H7 (cell line): ENCODE measurements at regions not wholly inside any gene's neighbourhood (a gene's known extent, or its start where the extent isn't known, plus 50 kb on each side); places are given as distances from the start of the nearest gene placed in this dataset.
"Not testable (repeated sequence)": the region's sequence is repeated elsewhere in the genome, so short reads cannot be mapped to it uniquely, and the experiment has no call there.

Source experiments
- DNase-seq: peaks from one replicate; pipeline ENCODE4 v3.0.0; 2012
- H3K27me3 ChIP-seq: 2 replicates; pipeline ENCODE4 v1.6.0; 2011; ENCODE audit warnings: mild to moderate bottlenecking, low read length; ENCODE audit not compliant: control insufficient read depth, insufficient read depth
- H3K36me3 ChIP-seq: replicated peaks from 2 replicates; pipeline ENCODE4 v1.5.1; 2011; ENCODE audit warnings: low read length; ENCODE audit not compliant: control insufficient read depth, insufficient read depth
- H3K4me3 ChIP-seq: 2 replicates; pipeline ENCODE4 v1.5.1; 2011; ENCODE audit warnings: low read depth, mild to moderate bottlenecking, control low read depth, low read length, moderate library complexity; ENCODE audit not compliant: insufficient read depth

- H3K4me3 ChIP-seq, result no peak overlapping the region
- H3K36me3 ChIP-seq, result no peaks in the 10 kb centered on the region
- DNase-seq, result no peak
- no peaks in the 10 kb centered on the region for H3K27me3 ChIP-seq
These were observed 872.8 kb downstream of the C4orf33 start for GRCh38 chr4:129968778-129969177.

GRCh38 chr4:129970801-129971200 is 874.8 kb downstream of the C4orf33 start:
- H3K27me3 ChIP-seq, result no peaks in the 10 kb centered on the region
- no peak overlapping the region for H3K4me3 ChIP-seq
- no peak for DNase-seq
- no peaks in the 10 kb centered on the region for H3K36me3 ChIP-seq

GRCh38 chr4:129971419-129971818 is 875.5 kb downstream of the C4orf33 start:
- H3K36me3 ChIP-seq, result no peaks in the 10 kb centered on the region
- H3K4me3 ChIP-seq, result no peak overlapping the region
- no peak for DNase-seq
- H3K27me3 ChIP-seq, result no peaks in the 10 kb centered on the region

- peak; percentile 6 for DNase-seq
These were observed 876.3 kb downstream of the C4orf33 start for GRCh38 chr4:129972257-129972656.

GRCh38 chr4:129974730-129975129 is 878.8 kb downstream of the C4orf33 start:
- no peak for DNase-seq
- H3K27me3 ChIP-seq, result no peaks in the 10 kb centered on the region
- no peak overlapping the region for H3K4me3 ChIP-seq
- H3K36me3 ChIP-seq, result no peaks in the 10 kb centered on the region

More at GRCh38 chr4:129972257-129972656, 876.3 kb downstream of the C4orf33 start:
- H3K36me3 ChIP-seq, result no peaks in the 10 kb centered on the region
- H3K4me3 ChIP-seq, result no peak overlapping the region
- no peaks in the 10 kb centered on the region for H3K27me3 ChIP-seq

GRCh38 chr4:129978315-129978714 is 882.4 kb downstream of the C4orf33 start:
- Histone ChIP-seq H3K4me3 (no peak overlapping the region), H3K36me3 (no peaks in the 10 kb centered on the region), H3K27me3 (no peaks in the 10 kb centered on the region)
- DNase-seq, result no peak

- no peak for DNase-seq
- no peak overlapping the region for H3K4me3 ChIP-seq
- H3K36me3 ChIP-seq, result no peaks in the 10 kb centered on the region
- H3K27me3 ChIP-seq, result no peaks in the 10 kb centered on the region
These were observed 893.0 kb downstream of the C4orf33 start for GRCh38 chr4:129988957-129989356.

GRCh38 chr4:129994715-129995114 is 898.8 kb downstream of the C4orf33 start:
- H3K4me3 ChIP-seq, result no peak overlapping the region

GRCh38 chr4:129998436-129999150 is 902.6 kb downstream of the C4orf33 start:
- H3K36me3 ChIP-seq, result no peaks in the 10 kb centered on the region
- H3K4me3 ChIP-seq, result no peak overlapping the region
- DNase-seq, result no peak
- H3K27me3 ChIP-seq, result no peaks in the 10 kb centered on the region

More at GRCh38 chr4:129994715-129995114, 898.8 kb downstream of the C4orf33 start:
- Histone ChIP-seq H3K36me3 (no peaks in the 10 kb centered on the region), H3K27me3 (no peaks in the 10 kb centered on the region)
- DNase-seq, result no peak

- Histone ChIP-seq H3K4me3 (no peak overlapping the region), H3K27me3 (no peaks in the 10 kb centered on the region), H3K36me3 (no peaks in the 10 kb centered on the region)
- no peak for DNase-seq
These were observed 903.2 kb downstream of the C4orf33 start for GRCh38 chr4:129999156-129999555.

- no peak for DNase-seq
- Histone ChIP-seq H3K36me3 (no peaks in the 10 kb centered on the region), H3K4me3 (no peak overlapping the region), H3K27me3 (no peaks in the 10 kb centered on the region)
These were observed 912.5 kb downstream of the C4orf33 start for GRCh38 chr4:130008461-130008860.

- not testable (repeated sequence) for H3K36me3 ChIP-seq, H3K4me3 ChIP-seq, DNase-seq, H3K27me3 ChIP-seq
These were observed 916.9 kb downstream of the C4orf33 start for GRCh38 chr4:130012806-130013205.

GRCh38 chr4:130021706-130022105 is 925.8 kb downstream of the C4orf33 start:
- H3K27me3 ChIP-seq, result no peaks in the 10 kb centered on the region
- no peaks in the 10 kb centered on the region for H3K36me3 ChIP-seq
- no peak overlapping the region for H3K4me3 ChIP-seq
- no peak for DNase-seq

- no peak for DNase-seq
- no peaks in the 10 kb centered on the region for H3K27me3 ChIP-seq
These were observed 927.1 kb downstream of the C4orf33 start for GRCh38 chr4:130023088-130023487.

GRCh38 chr4:130025701-130026100 is 929.7 kb downstream of the C4orf33 start:
- Histone ChIP-seq H3K27me3 (no peaks in the 10 kb centered on the region), H3K36me3 (no peaks in the 10 kb centered on the region), H3K4me3 (no peak overlapping the region)
- DNase-seq, result no peak

More at GRCh38 chr4:130023088-130023487, 927.1 kb downstream of the C4orf33 start:
- Histone ChIP-seq H3K36me3 (no peaks in the 10 kb centered on the region), H3K4me3 (no peak overlapping the region)

GRCh38 chr4:130026185-130026584 is 930.2 kb downstream of the C4orf33 start:
- peak; percentile 48 for DNase-seq
- no peaks in the 10 kb centered on the region for H3K27me3 ChIP-seq
- no peaks in the 10 kb centered on the region for H3K36me3 ChIP-seq
- no peak overlapping the region for H3K4me3 ChIP-seq
